ENCODE measurements at regions not wholly inside any gene's neighbourhood (a gene's known extent, or its start where the extent isn't known, plus 50 kb on each side); places are given as distances from the start of the nearest gene placed in this dataset.

GRCh38 chr11:15688351-15688792 lies 573.6 kb downstream of the INSC start:
- DNase-seq (ENCODE audit: insufficient read length, low spot score): no peak
- TF ChIP-seq CTCF (IDR thresholded peaks at IDR 0.05; ENCODE audit: insufficient read depth, missing control alignments): no peak
- FAIRE-seq: no peak

GRCh38 chr11:15690320-15690719 lies 575.6 kb downstream of the INSC start:
- FAIRE-seq (no peak), DNase-seq (ENCODE audit: insufficient read length, low spot score) (no peak)
- no peak for TF ChIP-seq CTCF (IDR thresholded peaks at IDR 0.05; ENCODE audit: insufficient read depth, missing control alignments)

DNA sequence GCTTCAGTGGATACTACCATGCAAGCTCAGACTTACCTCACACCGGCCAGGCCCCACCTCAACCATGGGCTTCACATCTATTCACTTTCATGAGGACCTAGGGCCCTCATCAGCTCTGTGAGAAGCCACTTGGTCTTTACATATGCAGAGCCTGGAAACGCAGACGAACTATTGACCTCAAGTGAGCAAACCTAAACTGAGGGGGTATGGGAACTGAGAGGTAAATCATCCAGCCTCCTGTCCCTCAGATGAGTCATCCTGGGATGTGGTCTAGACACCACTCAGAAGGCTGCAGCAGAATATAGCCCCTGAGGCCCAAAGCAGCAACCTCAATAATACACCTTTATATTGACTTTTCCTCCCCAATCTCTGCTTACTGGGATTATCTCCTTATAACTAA lies 578.0 kb downstream of the INSC start:
- DNase-seq (ENCODE audit: insufficient read length, low spot score) (no peak), FAIRE-seq (no peak)
- no peak for TF ChIP-seq CTCF (IDR thresholded peaks at IDR 0.05; ENCODE audit: insufficient read depth, missing control alignments)

DNA sequence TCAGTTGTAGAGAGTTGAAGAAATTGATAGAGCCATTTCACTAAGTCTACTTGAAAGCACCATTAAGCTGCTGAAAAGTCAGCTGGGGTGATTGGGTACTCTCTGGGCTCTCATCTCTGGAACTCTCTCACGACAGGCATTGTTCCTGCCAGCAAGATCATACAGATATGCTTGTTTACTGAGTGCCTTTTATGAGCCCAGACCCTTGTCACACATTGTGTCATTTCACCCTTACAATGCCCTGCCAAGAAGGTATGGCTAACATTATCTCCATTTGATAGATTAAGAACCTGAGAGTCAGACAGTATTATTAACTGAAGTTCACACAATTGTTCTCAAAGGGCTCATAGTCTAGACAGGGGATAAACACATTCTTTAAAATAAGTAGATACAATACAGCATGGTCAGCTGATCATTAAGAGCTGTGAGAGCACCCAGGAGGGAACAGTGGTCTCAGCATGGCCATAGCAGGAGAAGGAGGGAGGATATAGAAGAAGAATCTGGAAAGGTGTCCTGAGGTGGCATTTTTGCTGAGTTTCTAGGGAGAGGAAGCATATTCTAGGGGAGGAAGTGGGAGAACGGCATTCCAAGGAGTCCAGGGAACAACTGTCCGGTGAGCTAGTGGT lies 580.5 kb downstream of the INSC start:
- FAIRE-seq: no peak
- no peak for TF ChIP-seq CTCF (IDR thresholded peaks at IDR 0.05; ENCODE audit: insufficient read depth, missing control alignments)

DNA sequence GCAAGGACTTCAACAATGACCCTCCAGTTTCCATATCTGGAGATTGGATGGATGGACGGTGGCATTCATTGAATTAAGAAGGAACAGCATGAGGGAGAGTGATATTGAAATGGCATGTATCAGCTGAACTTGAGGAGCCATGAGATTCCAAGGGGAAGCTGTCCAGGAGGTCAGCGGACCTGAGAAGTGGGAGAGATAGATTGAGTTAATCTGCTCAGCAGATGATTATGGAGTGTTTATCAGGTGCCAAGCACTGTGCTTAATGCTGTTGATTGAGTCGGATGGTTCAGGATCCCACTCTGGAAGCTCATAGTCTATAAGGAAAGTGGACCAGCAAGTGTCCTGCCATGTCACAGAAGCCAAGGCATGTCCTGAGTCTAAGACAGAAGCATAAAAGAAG lies 581.3 kb downstream of the INSC start:
- no peak for TF ChIP-seq CTCF (IDR thresholded peaks at IDR 0.05; ENCODE audit: insufficient read depth, missing control alignments)
- FAIRE-seq: no peak
- DNase-seq (ENCODE audit: insufficient read length, low spot score): no peak

More for the DNA sequence above, 580.5 kb downstream of the INSC start:
- DNase-seq (ENCODE audit: insufficient read length, low spot score): no peak

DNA sequence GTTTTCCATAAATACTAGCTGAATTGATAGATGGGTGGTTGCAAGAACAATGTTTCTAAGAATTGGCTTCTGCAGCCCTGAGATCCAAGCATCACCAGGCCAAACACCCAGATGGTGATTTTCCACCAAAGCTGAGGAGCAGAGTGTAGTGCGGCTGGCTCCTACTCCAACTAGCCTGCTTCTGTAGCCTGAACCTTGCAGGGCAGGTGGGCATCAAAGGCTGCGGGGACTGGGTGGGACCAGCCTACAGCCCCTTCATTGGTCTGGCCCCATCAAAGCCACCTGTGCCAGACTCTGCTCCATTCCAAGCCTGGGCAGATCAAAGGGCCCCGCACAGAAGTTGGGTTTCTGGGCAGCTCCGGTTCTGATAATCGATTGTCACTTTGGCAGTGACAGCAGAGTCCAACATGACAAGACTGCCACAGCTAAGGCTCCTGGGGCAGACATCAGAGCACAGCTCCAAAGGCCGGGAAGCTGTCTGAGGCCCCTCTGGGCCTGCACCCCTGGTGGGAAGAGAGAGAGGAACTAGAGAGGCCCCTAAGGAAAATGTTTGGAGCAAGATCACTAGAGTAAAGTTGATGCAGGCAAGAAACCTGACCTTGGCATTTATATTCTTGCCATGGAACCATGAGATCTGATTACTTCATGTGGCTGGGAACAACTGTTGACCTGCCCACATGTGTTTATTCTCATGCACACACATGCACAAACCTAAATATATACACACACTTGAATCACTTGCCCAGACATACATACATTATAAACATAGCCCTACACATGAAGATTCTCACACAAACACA lies 582.9 kb downstream of the INSC start:
- no peak for TF ChIP-seq CTCF (IDR thresholded peaks at IDR 0.05; ENCODE audit: insufficient read depth, missing control alignments)
- DNase-seq (ENCODE audit: insufficient read length, low spot score): no peak
- no peak for FAIRE-seq

GRCh38 chr11:15698855-15699254 lies 584.1 kb downstream of the INSC start:
- no peak for TF ChIP-seq CTCF (IDR thresholded peaks at IDR 0.05; ENCODE audit: insufficient read depth, missing control alignments)
- FAIRE-seq (no peak), DNase-seq (ENCODE audit: insufficient read length, low spot score) (no peak)
